NCI-H524 treated with DMSO at 0.1 percent for 48 hours (cell line): ENCODE measurements at regions not wholly inside any gene's neighbourhood (a gene's known extent, or its start where the extent isn't known, plus 50 kb on each side); places are given as distances from the start of the nearest gene placed in this dataset.

Experiments used
- DNase-seq: peaks from one replicate; lab custom pipeline; 2025; lab: John Stamatoyannopoulos, UW

- DNase-seq, result no peak
Observed at GRCh38 chr6:169047345-169047744, 206.3 kb downstream of the THBS2 start.

DNA sequence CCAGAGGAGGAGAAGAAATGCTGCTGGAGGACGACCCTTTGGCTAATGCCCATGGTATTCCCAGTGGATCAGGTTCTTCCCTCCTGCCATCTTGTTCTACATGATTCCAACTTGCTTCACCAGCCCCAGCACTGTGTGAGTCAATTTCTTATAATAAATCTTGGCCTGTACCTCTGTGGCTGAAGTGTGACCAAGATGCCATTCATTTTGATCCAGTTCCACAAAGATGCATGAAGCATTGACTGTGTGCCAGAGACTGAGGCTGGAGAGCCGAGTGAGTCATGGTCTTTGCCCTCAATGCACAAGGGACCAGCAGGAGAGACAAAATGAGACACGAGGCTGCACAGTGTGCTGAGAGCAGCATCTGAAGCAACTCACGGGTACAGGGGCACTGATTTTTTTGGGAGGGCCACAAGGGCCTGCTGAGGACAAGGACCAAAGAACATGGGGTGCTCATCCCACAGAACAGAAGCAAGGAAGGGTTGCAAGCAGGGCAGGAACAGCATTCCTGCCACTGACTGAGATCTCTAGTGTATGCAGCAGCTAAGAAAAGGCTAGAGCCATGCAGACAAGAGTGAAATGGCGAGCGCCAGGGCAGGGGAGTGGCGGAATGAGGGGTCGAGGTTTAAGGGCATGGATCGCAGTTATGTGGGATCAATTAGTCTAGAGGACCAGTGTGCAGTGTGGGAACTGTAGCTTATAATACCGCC is 207.0 kb downstream of the THBS2 start:
- DNase-seq, result no peak

DNA sequence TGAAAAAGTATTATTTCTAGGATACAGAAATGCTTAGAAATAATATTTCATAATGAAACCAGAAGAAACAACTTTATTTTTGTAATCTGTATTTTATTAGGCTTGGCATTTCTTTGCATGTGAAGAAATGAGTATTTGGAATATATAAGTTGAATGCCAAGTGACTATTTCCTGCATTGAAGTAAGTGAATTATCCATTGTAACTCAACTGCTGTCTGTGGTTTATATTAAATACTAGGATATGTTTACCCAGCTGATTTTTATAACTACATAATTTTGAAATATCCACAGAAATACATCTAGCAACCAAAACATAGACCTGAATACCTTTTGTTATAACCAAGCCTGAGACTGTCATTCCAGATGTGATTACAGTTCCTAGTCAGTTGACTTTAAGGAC is 207.6 kb downstream of the THBS2 start:
- no peak for DNase-seq

- no peak for DNase-seq
Observed at GRCh38 chr6:169045486-169045885, 208.2 kb downstream of the THBS2 start.

DNA sequence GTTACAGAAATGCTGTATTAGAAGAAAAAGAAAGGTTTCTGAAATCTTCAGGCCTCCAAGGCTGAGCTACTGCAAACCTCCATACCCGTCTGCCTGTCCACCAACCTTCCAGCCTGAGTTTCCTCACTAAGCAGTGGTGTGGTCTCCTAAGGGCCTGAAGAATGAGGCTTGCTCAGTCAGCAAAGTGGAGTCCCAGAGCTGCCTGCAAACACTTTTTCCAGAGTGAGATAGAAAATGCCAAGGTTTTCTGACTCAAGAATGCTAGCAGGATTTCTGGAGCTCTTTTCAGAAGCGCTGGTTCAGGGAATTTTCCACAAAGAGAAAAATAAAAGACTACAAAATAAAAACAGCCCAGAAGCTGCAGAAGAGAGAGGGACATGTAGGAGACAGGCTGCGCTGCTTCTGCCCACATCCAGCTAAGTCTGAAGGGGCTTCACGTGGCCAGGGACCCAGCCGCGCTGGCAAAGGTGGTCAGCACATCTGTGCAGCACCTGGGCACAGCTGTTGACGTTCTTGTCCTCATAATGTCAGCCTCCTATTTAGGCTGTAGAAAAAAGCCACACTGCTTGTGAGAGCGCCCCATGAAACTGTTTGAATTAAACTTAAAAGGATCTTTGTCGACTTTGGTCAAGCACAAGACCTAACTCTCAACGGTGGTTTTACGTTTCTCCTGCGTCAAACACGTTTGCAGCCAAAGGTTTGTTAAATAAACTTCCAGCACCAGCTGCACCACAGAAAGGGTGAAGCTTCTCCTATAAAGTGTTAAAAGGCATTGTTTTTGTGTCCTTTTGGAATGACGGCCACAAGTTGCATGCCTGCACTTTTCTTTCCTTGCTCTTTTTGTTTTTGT is 209.0 kb downstream of the THBS2 start:
- DNase-seq, result no peak

- DNase-seq, result no peak
Observed at GRCh38 chr6:169042061-169042460, 211.6 kb downstream of the THBS2 start.

- DNase-seq, result no peak
Observed at GRCh38 chr6:169041078-169041477, 212.6 kb downstream of the THBS2 start.

GRCh38 chr6:169038691-169039090 is 215.0 kb downstream of the THBS2 start:
- no peak for DNase-seq

GRCh38 chr6:169035385-169036240 is 218.0 kb downstream of the THBS2 start:
- DNase-seq, result no peak

DNA sequence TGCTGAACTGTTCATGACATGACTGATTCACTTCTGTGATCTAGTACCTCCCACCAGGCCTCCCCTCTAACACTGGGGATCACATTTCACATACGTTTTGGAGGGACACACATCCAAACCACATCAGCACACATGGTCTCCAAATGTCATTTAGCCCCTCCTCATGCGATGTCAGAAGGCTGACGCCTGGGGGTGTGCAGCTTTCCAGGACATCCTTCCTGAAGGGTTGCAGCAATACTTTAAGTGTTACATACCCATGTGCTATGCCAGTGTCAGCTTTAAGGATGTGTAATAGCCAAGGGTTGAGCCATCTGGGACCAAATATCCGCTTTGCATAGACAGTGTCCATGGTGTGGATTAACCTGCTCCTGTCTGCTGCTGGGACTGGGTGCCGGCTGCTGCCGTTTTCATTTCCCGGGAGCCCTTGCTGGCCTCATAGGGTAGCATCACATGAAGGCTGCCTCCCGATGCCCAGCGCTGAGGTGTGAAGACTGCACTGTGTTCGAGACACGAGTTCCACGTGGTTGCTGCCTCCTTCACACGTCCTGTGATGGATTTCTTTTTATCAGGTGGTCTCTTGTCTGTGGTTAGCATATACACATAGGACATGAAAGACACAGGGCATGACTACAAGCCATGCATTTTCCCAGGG is 219.0 kb downstream of the THBS2 start:
- no peak for DNase-seq

DNA sequence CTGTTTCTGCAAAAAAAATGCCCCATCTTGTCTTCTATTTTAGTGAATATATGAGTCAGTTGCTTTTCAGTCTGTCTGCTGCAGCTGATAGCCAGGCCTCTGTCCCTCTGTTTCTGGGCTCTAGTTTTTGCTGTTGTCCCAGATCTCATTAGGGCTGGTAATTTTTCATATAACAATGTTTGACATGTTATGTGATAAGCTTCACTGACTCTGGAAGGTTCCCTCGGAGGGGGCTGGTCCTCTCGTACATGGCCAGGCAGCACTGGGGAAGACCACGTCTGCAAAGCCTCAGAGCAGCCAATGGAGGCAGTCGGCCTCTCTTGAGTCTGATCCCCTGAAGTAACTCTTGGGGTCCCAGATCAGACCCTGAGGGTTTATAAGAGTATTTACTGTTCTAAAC is 223.8 kb downstream of the THBS2 start:
- DNase-seq, result no peak

DNA sequence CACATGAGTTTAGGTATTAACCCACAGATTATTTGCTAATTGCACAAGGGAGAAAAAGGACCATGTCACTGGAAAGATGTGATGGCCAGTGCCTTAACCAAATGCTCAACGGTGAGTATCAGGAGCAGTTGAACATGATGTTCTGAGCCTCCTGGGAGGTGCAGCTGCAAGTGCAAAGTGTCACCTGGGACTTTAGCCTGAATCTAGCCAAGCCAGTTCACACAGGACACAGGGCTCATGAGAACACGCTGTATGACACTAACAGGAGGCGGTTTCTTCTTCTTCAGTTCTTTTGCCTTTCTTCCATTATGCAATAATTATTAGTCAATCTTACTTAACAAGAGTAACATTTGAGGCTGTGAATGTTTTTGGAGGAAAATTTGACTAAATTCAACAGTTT is 225.3 kb downstream of the THBS2 start:
- no peak for DNase-seq

GRCh38 chr6:169026175-169026574 is 227.5 kb downstream of the THBS2 start:
- no peak for DNase-seq

DNA sequence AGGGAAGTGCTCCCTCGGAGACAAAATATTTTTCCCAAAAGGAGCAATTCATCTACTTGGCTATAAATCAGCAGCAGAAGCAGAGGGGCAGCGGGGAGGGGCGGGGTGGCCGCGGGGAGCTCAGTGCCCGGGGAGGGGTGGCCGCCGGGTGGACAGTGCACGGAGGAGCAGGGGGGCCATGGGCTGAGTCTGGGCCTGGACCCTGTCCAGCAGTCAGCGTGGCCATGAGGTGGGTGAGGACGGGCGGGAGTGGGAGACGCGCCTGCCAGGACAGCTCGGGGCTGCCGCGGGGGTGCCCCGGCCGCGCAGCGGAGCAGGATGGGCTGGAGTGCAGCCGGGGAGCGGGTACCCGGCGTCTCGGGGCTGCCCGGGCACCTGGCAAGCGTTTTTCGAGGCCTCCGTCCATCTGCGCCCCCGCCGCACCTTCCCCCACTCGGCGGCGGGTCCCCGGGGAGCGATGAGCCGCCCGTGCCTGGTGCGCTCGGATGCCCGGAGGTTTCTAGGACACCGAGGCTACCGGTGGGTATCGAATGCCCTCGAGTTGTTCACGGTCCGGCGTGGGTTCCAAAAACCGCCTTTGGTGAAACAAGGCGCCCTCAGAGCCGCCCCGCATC is 229.5 kb downstream of the THBS2 start:
- no peak for DNase-seq

GRCh38 chr6:169023161-169023874 is 230.3 kb downstream of the THBS2 start:
- DNase-seq, result no peak

DNA sequence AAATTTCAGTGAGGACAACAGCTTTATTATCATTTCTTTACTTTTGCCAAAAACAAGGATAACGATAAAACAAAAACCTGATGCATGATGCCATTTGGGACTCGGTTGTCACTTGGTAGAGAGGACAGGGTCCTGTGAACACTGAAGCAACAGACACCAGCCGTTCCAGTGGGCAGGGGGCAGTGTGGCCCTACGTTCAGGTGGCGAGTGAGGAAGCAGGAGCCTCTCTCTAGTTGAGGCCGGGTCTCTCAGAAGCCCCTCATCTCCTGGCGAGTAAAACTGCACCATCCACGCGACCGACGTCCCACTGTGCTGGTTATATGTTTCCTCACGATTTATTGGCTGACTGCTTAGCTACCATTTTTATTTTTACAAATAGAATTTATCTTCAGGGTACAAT is 231.6 kb downstream of the THBS2 start:
- DNase-seq, result no peak

DNA sequence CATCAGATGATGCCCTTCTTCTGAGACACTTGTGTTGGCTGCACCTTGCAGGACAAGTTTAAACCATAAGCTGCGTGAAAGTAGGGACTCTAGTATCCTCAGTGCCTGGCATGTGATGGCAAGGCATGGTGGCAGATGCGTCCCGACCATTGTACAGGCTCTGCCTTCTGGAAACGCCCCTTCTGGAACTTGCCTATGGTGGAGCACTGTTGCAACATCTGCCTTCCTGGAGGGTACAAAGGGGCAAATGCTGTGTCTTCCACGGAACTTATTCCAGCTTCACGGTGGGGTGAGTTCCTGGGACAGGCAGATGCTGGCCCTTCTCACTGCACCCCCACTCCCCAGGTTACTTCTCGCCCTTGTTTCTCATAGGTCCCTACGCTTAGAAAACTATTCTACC is 232.8 kb downstream of the THBS2 start:
- no peak for DNase-seq

DNA sequence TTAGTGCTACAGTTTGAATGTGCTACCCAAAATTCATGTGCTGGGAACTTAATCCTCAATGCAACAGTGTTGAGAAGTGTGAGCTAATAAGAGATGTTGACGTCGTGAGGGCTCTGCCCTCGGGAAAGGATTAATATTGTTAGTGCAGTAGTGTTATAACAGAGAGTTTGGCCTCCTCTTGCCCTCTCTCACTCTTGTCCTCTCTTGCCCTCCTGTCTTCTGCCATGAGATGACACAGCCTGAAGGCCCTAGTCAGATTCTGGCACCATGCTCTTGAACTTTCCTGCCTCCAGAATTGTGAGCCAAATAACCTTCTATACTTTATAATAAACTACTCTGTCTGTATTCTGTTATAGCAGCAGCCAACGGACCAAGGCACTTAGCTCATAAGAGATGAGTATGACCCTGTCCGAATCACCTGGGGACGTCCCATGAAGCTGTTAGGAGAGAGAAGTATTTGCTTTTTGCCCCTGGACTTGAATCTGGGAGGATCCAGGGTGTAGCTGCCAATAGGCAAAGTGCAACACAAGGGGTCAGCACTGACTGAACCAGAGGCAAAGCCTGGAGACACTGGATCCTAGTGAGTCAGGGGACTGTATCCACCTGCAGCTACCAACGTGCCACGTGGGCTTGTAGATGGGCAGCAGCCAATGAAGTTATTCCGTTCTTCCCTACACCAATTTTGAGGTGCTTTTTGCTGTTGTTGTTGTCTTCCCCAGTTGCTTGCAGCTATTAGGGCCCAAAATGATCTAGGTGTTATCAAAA is 233.7 kb downstream of the THBS2 start:
- DNase-seq, result no peak

DNA sequence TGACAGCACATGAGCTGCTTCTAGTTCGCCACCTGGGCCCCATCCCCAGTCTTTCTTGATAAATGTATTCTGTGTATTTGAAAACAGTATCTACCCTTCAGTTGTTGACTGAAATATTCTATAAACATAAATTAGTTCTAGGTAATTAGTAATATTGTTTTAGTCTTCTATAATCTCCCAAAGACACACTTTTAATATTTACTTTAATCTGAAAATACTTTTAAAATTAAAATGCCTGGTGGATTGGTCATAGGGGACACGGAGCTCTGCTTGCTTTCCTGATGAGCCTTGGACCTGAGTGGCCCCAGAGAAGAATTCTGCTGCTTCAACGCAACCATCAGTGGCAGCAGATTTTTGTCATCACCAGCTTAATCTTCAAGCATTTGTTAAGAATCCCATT is 234.5 kb downstream of the THBS2 start:
- no peak for DNase-seq

DNA sequence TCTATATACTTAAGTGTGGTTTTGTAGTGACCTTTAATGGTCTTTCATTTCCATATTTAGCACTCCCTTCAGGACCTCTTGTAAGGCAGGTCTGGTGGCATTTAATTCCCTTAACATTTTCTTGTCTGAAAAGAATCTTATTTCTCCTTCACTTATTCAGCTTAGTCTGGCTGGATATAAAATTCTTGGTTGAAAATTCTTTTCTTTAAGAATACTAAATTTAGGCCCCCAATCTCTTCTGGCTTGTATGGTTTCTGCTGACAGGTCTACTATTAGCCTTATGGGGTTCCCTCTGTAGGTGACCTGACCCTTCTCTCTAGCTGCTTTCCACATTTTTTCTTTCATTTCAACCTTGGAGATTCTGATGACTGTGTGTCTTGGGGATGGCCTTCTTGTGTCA is 236.9 kb downstream of the THBS2 start:
- DNase-seq, result no peak
